Osteocyte (in vitro differentiated cells): ENCODE measurements at regions not wholly inside any gene's neighbourhood (a gene's known extent, or its start where the extent isn't known, plus 50 kb on each side); places are given as distances from the start of the nearest gene placed in this dataset.

ENCODE experiments used
- DNase-seq: peaks from one replicate; pipeline ENCODE4 v3.0.0; 2021; ENCODE audit warnings: mixed read lengths; ENCODE audit not compliant: unreplicated experiment; ENCODE audit errors: extremely low spot score
- H3K27ac Mint-ChIP-seq: one replicate; pipeline ENCODE4 v1.8.0; 2021; ENCODE audit warnings: mild to moderate bottlenecking, mixed read lengths; ENCODE audit not compliant: unreplicated experiment
- H3K27me3 Mint-ChIP-seq: one replicate; pipeline ENCODE4 v1.8.0; 2021; ENCODE audit warnings: mixed read lengths; ENCODE audit not compliant: unreplicated experiment
- H3K36me3 Mint-ChIP-seq: one replicate; pipeline ENCODE4 v1.8.0; 2021; ENCODE audit warnings: mixed read lengths; ENCODE audit not compliant: unreplicated experiment
- H3K4me1 Mint-ChIP-seq: one replicate; pipeline ENCODE4 v1.8.0; 2021; ENCODE audit warnings: mixed read lengths; ENCODE audit not compliant: unreplicated experiment
- H3K4me3 Mint-ChIP-seq: one replicate; pipeline ENCODE4 v1.8.0; 2021; ENCODE audit warnings: mild to moderate bottlenecking, moderate library complexity, mixed read lengths; ENCODE audit not compliant: unreplicated experiment
- H3K9me3 Mint-ChIP-seq: one replicate; pipeline ENCODE4 v1.8.0; 2021; ENCODE audit warnings: mixed read lengths; ENCODE audit not compliant: unreplicated experiment
- TF ChIP-seq, protein P1 (sequence below): fragments of 200-600 bp; sonication (generic); IDR thresholded peaks from 2 replicates; pipeline ENCODE4 v1.5.0; 2021; ENCODE audit warnings: antibody characterized with exemption, mild to moderate bottlenecking, moderate library complexity

DNA sequence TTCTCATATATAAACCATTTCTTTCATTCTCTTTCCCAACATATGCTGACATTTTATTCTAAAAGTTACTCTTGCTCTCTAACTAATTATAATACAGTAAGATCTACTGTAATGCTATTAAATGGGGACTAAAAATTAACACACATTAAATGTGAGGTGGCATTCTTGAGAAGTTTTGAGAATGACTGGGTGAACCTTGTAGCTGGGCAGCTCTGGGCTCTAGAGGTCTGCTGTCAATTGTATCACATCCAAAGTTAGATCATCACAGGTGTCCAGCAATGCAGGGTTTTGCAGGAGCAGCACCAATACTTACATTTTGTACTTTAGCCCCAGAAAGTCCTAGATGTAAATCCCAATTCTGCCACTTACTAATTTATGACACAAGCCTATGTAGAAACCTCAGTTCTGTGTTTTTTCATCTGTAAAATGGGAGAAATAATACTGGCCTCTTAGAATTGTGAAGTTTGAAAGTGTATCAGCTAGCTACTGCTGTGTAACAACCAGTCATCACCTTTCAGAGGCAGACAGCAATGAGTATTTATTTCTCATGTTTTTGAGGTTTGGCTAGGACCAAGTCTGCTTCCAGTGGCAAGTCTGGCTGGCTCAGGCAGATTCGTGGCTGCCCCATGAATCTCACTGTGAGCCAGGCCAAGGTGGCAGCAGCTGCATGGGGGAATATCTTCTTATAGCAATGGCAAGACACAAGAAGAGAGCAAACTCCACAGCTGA, 79.6 kb upstream of the EMX2 start:
- TF ChIP-seq, protein P1, sequence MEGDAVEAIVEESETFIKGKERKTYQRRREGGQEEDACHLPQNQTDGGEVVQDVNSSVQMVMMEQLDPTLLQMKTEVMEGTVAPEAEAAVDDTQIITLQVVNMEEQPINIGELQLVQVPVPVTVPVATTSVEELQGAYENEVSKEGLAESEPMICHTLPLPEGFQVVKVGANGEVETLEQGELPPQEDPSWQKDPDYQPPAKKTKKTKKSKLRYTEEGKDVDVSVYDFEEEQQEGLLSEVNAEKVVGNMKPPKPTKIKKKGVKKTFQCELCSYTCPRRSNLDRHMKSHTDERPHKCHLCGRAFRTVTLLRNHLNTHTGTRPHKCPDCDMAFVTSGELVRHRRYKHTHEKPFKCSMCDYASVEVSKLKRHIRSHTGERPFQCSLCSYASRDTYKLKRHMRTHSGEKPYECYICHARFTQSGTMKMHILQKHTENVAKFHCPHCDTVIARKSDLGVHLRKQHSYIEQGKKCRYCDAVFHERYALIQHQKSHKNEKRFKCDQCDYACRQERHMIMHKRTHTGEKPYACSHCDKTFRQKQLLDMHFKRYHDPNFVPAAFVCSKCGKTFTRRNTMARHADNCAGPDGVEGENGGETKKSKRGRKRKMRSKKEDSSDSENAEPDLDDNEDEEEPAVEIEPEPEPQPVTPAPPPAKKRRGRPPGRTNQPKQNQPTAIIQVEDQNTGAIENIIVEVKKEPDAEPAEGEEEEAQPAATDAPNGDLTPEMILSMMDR: no peak
- H3K4me1 Mint-ChIP-seq: no peaks in the 10 kb centered on the region
- H3K27ac Mint-ChIP-seq: no peak overlapping the region
- H3K36me3 Mint-ChIP-seq: no peaks in the 10 kb centered on the region
- H3K4me3 Mint-ChIP-seq: no peak overlapping the region
- no peak for DNase-seq
- no peaks in the 10 kb centered on the region for H3K27me3 Mint-ChIP-seq
- no peaks in the 10 kb centered on the region for H3K9me3 Mint-ChIP-seq

DNA sequence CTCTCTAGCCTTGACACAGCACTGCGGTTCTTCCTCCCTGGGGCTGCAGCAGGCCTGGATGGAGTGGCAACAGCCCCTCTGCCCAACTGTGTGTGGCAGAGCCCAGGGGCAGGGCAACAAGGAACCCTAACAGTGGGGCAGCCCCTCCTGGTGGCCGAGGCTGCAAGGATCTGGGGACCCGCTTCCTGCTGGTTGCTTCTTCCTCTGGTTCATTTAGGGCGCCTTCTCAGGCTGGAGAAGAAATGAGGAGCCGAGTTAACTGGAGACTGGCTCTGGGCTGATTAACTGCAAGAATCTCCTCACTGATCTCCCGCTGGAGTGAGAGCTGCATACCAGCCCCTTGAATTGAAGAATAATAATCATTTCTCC, 80.1 kb upstream of the EMX2 start:
- H3K9me3 Mint-ChIP-seq: no peaks in the 10 kb centered on the region
- H3K27ac Mint-ChIP-seq: no peak overlapping the region
- TF ChIP-seq, protein P1: peak; percentile 17

DNA sequence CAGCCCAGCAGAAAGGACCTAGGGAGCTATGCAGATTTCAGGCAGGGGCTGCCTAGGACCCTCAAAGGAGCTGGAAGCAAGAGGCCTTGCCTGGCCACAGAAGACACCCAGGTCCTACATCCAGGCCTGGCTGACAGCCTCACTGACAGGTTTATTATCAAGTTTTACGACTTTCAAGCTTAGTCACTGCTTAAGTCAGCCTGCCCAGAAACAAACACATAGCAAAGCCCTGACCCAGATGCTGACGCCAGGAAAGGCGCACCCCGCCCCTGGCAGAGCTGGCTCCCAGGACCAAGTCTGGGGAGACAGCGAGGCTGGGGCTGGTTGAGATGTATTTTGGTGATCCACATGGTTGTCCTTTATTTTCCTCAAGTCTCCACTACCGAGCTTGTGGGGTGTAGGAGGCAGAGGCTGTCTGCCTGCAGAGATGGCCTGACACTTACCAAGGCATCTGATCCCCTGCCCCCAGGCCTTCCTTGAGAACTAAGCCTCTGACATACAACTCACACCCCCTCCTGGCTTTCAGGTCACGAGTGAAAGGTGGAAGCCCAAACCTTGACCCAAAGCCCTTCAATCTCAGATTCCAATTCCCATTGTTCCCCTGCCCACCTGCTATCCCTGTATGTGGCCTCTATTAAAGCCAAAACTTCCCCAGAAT, 80.7 kb upstream of the EMX2 start:
- H3K27ac Mint-ChIP-seq: no peak overlapping the region
- H3K27me3 Mint-ChIP-seq: no peaks in the 10 kb centered on the region
- H3K4me1 Mint-ChIP-seq: no peaks in the 10 kb centered on the region
- TF ChIP-seq, protein P1: no peak
- H3K9me3 Mint-ChIP-seq: no peaks in the 10 kb centered on the region
- no peak overlapping the region for H3K4me3 Mint-ChIP-seq
- no peaks in the 10 kb centered on the region for H3K36me3 Mint-ChIP-seq
- no peak for DNase-seq

More for the DNA sequence above, 80.1 kb upstream of the EMX2 start:
- Mint-ChIP-seq H3K4me1 (no peaks in the 10 kb centered on the region), H3K36me3 (no peaks in the 10 kb centered on the region), H3K4me3 (no peak overlapping the region), H3K27me3 (no peaks in the 10 kb centered on the region)
- no peak for DNase-seq

DNA sequence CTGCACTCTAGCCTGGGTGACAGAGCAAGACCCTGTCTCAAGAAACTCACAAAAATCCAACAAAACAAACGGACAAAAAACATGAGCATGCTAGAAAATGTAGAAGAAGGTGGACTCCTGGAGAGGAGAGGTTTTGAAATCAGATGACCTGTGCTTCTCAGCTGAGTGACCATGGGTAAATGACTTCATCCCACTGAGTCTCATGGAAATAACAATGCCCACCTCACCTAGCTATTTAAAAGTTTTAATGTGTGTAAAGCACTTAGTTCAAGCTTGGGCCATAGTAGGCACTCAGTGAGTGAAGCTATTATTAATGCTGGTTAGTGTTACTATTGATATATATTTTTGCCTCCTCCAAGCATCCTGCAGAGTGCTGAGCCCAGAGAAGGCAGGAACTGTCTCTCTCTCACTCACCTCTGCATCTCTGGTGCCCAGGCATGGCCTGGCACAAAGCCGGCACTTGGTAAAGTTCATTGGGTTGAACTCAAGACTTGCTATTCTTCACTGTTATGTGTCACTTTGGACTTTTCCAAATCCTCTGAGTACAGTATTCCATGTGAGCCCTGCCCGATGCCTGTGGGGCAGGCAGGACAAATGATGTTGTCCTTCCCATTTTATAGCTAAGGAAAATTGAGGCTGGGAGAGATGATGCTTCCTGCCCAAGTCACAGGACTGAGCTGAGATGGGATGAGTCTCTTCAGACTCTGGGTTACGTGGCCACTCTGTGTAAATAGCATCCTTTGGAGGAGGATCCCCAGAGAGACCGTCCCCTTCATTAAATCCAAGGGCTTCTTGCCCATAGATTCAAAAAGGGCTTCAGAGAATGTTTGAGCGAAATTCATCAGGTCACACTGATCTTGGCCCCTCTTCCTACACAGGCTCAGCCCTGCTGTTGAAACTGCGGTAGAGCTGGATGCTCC, 81.4 kb upstream of the EMX2 start:
- no peak for DNase-seq
- no peaks in the 10 kb centered on the region for H3K36me3 Mint-ChIP-seq
- H3K9me3 Mint-ChIP-seq: no peaks in the 10 kb centered on the region
- TF ChIP-seq, protein P1: no peak
- H3K4me1 Mint-ChIP-seq: no peaks in the 10 kb centered on the region
- H3K27ac Mint-ChIP-seq: no peak overlapping the region
- no peaks in the 10 kb centered on the region for H3K27me3 Mint-ChIP-seq
- no peak overlapping the region for H3K4me3 Mint-ChIP-seq

DNA sequence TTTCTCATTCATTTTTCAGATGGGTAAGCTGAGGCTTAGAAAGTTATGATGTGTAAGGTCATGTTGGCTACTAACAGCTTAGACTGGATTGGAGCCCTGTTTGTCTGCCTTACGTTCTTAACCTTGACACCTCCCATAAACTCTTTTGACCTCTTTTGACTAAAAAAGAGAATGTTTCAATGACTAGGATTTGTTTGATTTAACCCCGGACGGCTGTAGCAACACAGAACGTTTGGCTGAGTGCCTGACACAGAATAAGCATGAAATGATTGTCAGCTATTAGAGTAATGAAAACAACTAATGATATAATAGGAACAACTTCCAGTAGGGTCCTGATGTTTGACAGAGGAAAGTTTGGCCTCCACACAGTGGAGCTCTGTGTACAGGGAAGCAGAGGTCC, 83.3 kb upstream of the PDZD8 start:
- Mint-ChIP-seq H3K36me3 (no peaks in the 10 kb centered on the region), H3K27ac (no peak overlapping the region), H3K4me1 (no peaks in the 10 kb centered on the region), H3K27me3 (no peaks in the 10 kb centered on the region), H3K4me3 (no peak overlapping the region), H3K9me3 (no peaks in the 10 kb centered on the region)
- no peak for DNase-seq
- TF ChIP-seq, protein P1: no peak
